HEK293 (cell line): ENCODE measurements at regions not wholly inside any gene's neighbourhood (a gene's known extent, or its start where the extent isn't known, plus 50 kb on each side); places are given as distances from the start of the nearest gene placed in this dataset.

Experiments
- CTCF ChIA-PET: fragments of 350-600 bp; formaldehyde crosslinking; extraction: SDS; loops from one replicate; lab custom pipeline; 2021; ENCODE audit warnings: antibody characterized with exemption; lab: Yijun Ruan, JAX
- POLR2A ChIA-PET: fragments of 300-600 bp; formaldehyde crosslinking; extraction: SDS; loops from one replicate; lab custom pipeline; 2020; ENCODE audit warnings: antibody characterized with exemption, inconsistent platforms; lab: Yijun Ruan, JAX
- H3K27ac ChIP-seq: fragments of 200-500 bp; sonication (Bioruptor generic); 2 replicates; pipeline ENCODE4 v1.5.1; 2014; ENCODE audit warnings: low read depth, low read length, control low read depth, inconsistent platforms; ENCODE audit errors: extremely low read depth
- H3K36me3 ChIP-seq, 2 experiments: fragments of 200-500 bp in 1 of 2; sonication (Bioruptor generic) in 1 of 2; 1 replicate in 1 of 2; 2 replicates in 1 of 2; pipeline ENCODE4 v1.5.1; 2014 to 2017; ENCODE audit warnings: inconsistent platforms in 2 of 2, low read length in 2 of 2; ENCODE audit not compliant: control insufficient read depth in 2 of 2, insufficient read depth in 1 of 2
- H3K4me1 ChIP-seq: fragments of 200-500 bp; sonication (Bioruptor generic); 2 replicates; pipeline ENCODE4 v1.5.1; 2014; ENCODE audit warnings: mild to moderate bottlenecking, low read length, inconsistent platforms; ENCODE audit not compliant: control insufficient read depth, insufficient read depth
- H3K4me3 ChIP-seq: 2 replicates; pipeline ENCODE4 v1.5.1; 2011; ENCODE audit warnings: low read depth, mild to moderate bottlenecking, control low read depth, low read length, moderate library complexity
- H3K9me3 ChIP-seq: fragments of 200-500 bp; sonication (Bioruptor generic); 2 replicates; pipeline ENCODE4 v1.5.1; 2014; ENCODE audit warnings: low read depth, low read length, inconsistent platforms; ENCODE audit not compliant: control insufficient read depth, insufficient read depth
- GLIS1 ChIP-seq: fragments of 450-650 bp; formaldehyde crosslinking; IDR thresholded peaks from 2 replicates; pipeline ENCODE4 v1.5.1; 2016; ENCODE audit warnings: missing biosample characterization, missing genetic modification characterization
- KLF1 ChIP-seq: fragments of 450-650 bp; formaldehyde crosslinking; IDR thresholded peaks from 2 replicates; pipeline ENCODE4 v1.5.1; 2016; ENCODE audit warnings: missing biosample characterization, missing genetic modification characterization
- KLF16 ChIP-seq: fragments of 450-650 bp; formaldehyde crosslinking; IDR thresholded peaks from 2 replicates; pipeline ENCODE4 v1.5.1; 2017; ENCODE audit warnings: missing biosample characterization, missing genetic modification characterization
- RBAK ChIP-seq: fragments of 450-650 bp; formaldehyde crosslinking; IDR thresholded peaks from 2 replicates; pipeline ENCODE4 v1.5.1; 2016; ENCODE audit warnings: missing biosample characterization, missing genetic modification characterization
- TCF7L2 ChIP-seq: IDR thresholded peaks from 2 replicates; pipeline ENCODE4 v1.6.1; 2011; ENCODE audit warnings: low read depth, mild to moderate bottlenecking, inconsistent platforms, low read length, moderate library complexity, borderline replicate concordance
- ZFP3 ChIP-seq: fragments of 450-650 bp; formaldehyde crosslinking; IDR thresholded peaks from 2 replicates; pipeline ENCODE4 v1.5.1; 2016; ENCODE audit warnings: low read depth, missing biosample characterization, missing genetic modification characterization
- ZNF184 ChIP-seq: fragments of 450-650 bp; IDR thresholded peaks from 2 replicates; pipeline ENCODE4 v1.5.1; 2018; ENCODE audit warnings: missing biosample characterization, mild to moderate bottlenecking, missing genetic modification characterization
- ZNF19 ChIP-seq: fragments of 450-650 bp; formaldehyde crosslinking; IDR thresholded peaks from 2 replicates; pipeline ENCODE4; 2016; ENCODE audit warnings: missing biosample characterization, missing genetic modification characterization, low read depth
- ZNF324 ChIP-seq: fragments of 450-650 bp; formaldehyde crosslinking; IDR thresholded peaks from 2 replicates; pipeline ENCODE4 v1.5.1; 2016; ENCODE audit warnings: missing biosample characterization, missing genetic modification characterization
- ZNF335 ChIP-seq: fragments of 450-650 bp; formaldehyde crosslinking; conservative IDR thresholded peaks from 2 replicates; pipeline ENCODE4 v1.5.1; 2016; ENCODE audit warnings: missing biosample characterization, missing genetic modification characterization
- ZNF394 ChIP-seq: fragments of 450-650 bp; formaldehyde crosslinking; IDR thresholded peaks from 2 replicates; pipeline ENCODE4 v1.5.1; 2016; ENCODE audit warnings: missing biosample characterization, missing genetic modification characterization, mild to moderate bottlenecking, moderate library complexity, borderline replicate concordance
- ZNF626 ChIP-seq: fragments of 450-650 bp; sonication (Bioruptor Pico); formaldehyde crosslinking; IDR thresholded peaks from 2 replicates; pipeline ENCODE4 v1.5.1; 2018; ENCODE audit warnings: missing biosample characterization, missing genetic modification characterization, inconsistent platforms
- ZNF677 ChIP-seq: fragments of 450-650 bp; IDR thresholded peaks from 2 replicates; pipeline ENCODE4 v1.5.0; 2018; ENCODE audit warnings: missing biosample characterization, mild to moderate bottlenecking, missing genetic modification characterization, moderate library complexity
- ZNF791 ChIP-seq: fragments of 450-650 bp; formaldehyde crosslinking; IDR thresholded peaks from 2 replicates; pipeline ENCODE4 v1.5.1; 2016; ENCODE audit warnings: missing biosample characterization, missing genetic modification characterization
- TF ChIP-seq, protein P1 (sequence below): fragments of 450-650 bp; formaldehyde crosslinking; conservative IDR thresholded peaks from 2 replicates; pipeline ENCODE4 v1.5.1; 2016; ENCODE audit warnings: low read depth, missing biosample characterization, missing genetic modification characterization
- TF ChIP-seq, protein P2 (sequence below): fragments of 450-650 bp; formaldehyde crosslinking; IDR thresholded peaks from 2 replicates; pipeline ENCODE4 v1.5.1; 2016; ENCODE audit warnings: missing biosample characterization, missing genetic modification characterization
- TF ChIP-seq, protein P3 (sequence below): fragments of 450-650 bp; formaldehyde crosslinking; IDR thresholded peaks from 2 replicates; pipeline ENCODE4 v1.5.1; 2016; ENCODE audit warnings: missing biosample characterization, missing genetic modification characterization
- TF ChIP-seq, protein P4 (sequence below): fragments of 450-650 bp; IDR thresholded peaks from 2 replicates; pipeline ENCODE4 v1.5.1; 2018; ENCODE audit warnings: missing biosample characterization, missing genetic modification characterization
- TF ChIP-seq, protein P5 (sequence below): fragments of 450-650 bp; formaldehyde crosslinking; IDR thresholded peaks from 2 replicates; pipeline ENCODE4 v1.5.1; 2016; ENCODE audit warnings: missing biosample characterization, missing genetic modification characterization

DNA sequence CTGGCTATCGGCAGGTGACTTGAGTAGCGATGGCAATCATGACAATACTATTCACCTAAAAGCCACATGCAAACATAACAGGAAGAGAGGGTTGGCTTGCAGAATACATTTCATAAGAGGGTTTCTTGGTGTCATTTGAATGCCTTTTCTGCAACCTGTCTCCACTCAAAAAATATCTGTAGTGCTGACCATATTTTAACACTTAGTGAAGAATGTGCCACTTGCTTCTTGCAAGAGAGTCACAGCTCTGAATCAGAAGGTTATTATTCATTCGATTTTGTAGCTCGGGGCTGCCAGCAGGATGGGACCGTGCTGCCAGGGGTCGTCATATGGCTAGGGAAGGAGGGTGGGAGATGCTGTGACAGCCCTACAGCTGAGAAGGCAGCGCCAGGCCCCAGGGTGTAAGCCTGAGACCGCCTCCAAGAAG is 152.0 kb upstream of the PITRM1 start (continued):
- TF ChIP-seq, protein P1, sequence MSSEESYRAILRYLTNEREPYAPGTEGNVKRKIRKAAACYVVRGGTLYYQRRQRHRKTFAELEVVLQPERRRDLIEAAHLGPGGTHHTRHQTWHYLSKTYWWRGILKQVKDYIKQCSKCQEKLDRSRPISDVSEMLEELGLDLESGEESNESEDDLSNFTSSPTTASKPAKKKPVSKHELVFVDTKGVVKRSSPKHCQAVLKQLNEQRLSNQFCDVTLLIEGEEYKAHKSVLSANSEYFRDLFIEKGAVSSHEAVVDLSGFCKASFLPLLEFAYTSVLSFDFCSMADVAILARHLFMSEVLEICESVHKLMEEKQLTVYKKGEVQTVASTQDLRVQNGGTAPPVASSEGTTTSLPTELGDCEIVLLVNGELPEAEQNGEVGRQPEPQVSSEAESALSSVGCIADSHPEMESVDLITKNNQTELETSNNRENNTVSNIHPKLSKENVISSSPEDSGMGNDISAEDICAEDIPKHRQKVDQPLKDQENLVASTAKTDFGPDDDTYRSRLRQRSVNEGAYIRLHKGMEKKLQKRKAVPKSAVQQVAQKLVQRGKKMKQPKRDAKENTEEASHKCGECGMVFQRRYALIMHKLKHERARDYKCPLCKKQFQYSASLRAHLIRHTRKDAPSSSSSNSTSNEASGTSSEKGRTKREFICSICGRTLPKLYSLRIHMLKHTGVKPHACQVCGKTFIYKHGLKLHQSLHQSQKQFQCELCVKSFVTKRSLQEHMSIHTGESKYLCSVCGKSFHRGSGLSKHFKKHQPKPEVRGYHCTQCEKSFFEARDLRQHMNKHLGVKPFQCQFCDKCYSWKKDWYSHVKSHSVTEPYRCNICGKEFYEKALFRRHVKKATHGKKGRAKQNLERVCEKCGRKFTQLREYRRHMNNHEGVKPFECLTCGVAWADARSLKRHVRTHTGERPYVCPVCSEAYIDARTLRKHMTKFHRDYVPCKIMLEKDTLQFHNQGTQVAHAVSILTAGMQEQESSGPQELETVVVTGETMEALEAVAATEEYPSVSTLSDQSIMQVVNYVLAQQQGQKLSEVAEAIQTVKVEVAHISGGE (tag by site-specific recombination), result no peak
- TF ChIP-seq ZNF791 (tag by site-specific recombination) (no peak), ZNF184 (no peak)

DNA sequence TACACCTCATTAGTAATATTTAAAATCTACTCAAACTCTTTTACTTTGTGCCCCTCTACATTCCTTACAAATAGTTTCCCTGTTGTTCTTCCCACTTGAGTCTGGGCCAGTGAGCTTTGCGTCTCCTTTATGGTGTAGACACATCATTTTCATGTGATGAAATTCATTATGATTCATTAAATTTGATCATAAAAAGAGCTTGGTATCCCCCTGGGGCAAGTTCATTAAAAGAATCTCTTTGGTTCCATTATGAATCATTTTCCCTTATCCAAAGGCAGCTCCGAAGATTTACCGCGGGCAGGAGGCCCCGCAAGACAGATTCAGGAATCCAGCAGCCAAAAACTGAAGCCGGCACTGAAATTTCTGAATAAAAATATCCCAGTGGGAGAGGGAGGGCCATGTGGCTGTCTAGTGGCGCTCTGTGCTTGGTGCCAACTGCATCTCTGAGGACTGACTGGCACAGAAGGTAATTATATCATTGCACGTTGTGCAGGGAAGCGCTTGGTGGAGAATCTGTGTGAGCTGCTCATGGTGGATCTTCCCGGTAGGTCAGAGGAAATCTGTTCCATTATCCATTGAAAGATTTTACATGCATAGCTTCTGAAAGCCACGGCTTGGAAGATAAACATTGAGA is 151.4 kb upstream of the PITRM1 start:
- H3K36me3 ChIP-seq, result no peaks in the 10 kb centered on the region
- ChIA-PET POLR2A (interaction anchor here (0.6 kb wide), 1 partner anchor 26 kb away, joined by 3 read pairs; no protein-coding TSS in a partner anchor), CTCF (interaction anchor here (0.7 to 0.9 kb wide), 2 partner anchors 9 to 796 kb away, joined by 3 to 5 read pairs; no protein-coding TSS in a partner anchor)
- H3K9me3 ChIP-seq, result no peaks in the 10 kb centered on the region
- H3K4me1 ChIP-seq, result no peaks in the 10 kb centered on the region
- no peak for TF ChIP-seq ZNF677 (tag by site-specific recombination)
- TF ChIP-seq, protein P2, sequence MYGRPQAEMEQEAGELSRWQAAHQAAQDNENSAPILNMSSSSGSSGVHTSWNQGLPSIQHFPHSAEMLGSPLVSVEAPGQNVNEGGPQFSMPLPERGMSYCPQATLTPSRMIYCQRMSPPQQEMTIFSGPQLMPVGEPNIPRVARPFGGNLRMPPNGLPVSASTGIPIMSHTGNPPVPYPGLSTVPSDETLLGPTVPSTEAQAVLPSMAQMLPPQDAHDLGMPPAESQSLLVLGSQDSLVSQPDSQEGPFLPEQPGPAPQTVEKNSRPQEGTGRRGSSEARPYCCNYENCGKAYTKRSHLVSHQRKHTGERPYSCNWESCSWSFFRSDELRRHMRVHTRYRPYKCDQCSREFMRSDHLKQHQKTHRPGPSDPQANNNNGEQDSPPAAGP (tag by site-specific recombination), result no peak
- no peak for TF ChIP-seq ZFP3 (tag by site-specific recombination)
- no peak for TF ChIP-seq ZNF335
- H3K4me3 ChIP-seq, result no peak overlapping the region
- H3K27ac ChIP-seq, result no peak overlapping the region

DNA sequence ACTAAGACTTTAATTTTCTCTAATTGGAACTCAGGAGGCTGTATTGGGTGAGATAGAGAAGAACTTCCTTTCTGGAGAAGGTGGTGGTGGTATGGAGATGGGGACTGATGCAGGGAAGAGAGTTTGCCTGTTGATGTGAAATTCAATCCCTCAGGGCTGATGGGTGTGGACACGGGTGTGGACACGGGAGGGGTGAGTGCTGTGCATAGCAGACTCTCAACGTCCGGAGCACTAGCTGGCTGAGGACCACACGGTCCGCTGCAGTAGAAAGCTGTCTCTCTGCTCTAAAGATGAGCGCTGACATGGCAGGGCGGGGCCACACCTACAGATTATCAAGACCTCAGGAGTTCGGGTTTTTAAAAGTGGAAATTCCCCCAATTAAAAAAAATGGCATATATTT is 148.5 kb upstream of the PITRM1 start:
- peak; percentile 90 for TF ChIP-seq KLF1 (tag by site-specific recombination)
- no peak for TF ChIP-seq GLIS1 (tag by site-specific recombination)
- ChIA-PET CTCF (no interaction called here), POLR2A (no interaction called here)
- H3K36me3 ChIP-seq, result no peaks in the 10 kb centered on the region
- no peak overlapping the region for H3K4me3 ChIP-seq
- H3K27ac ChIP-seq, result no peak overlapping the region
- no peaks in the 10 kb centered on the region for H3K4me1 ChIP-seq
- no peaks in the 10 kb centered on the region for H3K9me3 ChIP-seq

DNA sequence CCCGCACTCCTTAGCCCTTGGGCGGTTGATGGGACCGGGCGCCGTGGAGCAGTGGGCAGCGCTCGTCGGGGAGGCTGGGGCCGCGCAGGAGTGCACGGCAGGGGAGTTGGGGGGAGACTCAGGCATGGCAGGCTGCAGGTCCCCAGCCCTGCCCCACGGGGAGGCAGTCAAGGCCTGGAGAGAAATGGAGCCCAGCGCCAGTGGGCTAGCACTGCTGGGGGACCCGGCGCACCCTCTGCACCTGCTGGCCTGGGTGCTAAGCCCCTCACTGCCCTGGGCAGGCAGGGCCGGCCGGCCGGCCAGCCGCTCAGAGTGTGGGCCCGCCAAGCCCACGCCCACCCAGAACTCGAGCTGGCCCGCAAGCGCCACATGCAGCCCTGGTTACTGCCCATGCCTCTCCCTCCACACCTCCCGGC is 147.2 kb upstream of the PITRM1 start:
- no peak overlapping the region for H3K4me3 ChIP-seq
- ChIA-PET CTCF (no interaction called here), POLR2A (interaction anchor here (0.6 kb wide), 1 partner anchor 195 kb away, joined by 3 read pairs; no protein-coding TSS in a partner anchor)
- H3K4me1 ChIP-seq, result no peaks in the 10 kb centered on the region
- H3K27ac ChIP-seq, result no peak overlapping the region
- no peaks in the 10 kb centered on the region for H3K9me3 ChIP-seq
- H3K36me3 ChIP-seq, result no peaks in the 10 kb centered on the region
- TF ChIP-seq, protein P3, sequence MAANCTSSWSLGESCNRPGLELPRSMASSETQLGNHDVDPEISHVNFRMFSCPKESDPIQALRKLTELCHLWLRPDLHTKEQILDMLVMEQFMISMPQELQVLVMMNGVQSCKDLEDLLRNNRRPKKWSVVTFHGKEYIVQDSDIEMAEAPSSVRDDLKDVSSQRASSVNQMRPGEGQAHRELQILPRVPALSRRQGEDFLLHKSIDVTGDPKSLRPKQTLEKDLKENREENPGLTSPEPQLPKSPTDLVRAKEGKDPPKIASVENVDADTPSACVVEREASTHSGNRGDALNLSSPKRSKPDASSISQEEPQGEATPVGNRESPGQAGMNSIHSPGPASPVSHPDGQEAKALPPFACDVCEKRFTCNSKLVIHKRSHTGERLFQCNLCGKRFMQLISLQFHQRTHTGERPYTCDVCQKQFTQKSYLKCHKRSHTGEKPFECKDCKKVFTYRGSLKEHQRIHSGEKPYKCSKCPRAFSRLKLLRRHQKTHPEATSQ (tag by site-specific recombination), result no peak
- TF ChIP-seq ZNF394 (tag by site-specific recombination), result no peak
- no peak for TF ChIP-seq ZNF626 (tag by site-specific recombination)
- TF ChIP-seq TCF7L2, result no peak
- no peak for TF ChIP-seq ZNF324
- TF ChIP-seq RBAK (tag by site-specific recombination), result no peak
- TF ChIP-seq, protein P4, sequence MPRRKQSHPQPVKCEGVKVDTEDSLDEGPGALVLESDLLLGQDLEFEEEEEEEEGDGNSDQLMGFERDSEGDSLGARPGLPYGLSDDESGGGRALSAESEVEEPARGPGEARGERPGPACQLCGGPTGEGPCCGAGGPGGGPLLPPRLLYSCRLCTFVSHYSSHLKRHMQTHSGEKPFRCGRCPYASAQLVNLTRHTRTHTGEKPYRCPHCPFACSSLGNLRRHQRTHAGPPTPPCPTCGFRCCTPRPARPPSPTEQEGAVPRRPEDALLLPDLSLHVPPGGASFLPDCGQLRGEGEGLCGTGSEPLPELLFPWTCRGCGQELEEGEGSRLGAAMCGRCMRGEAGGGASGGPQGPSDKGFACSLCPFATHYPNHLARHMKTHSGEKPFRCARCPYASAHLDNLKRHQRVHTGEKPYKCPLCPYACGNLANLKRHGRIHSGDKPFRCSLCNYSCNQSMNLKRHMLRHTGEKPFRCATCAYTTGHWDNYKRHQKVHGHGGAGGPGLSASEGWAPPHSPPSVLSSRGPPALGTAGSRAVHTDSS, result no peak
- TF ChIP-seq KLF16 (tag by site-specific recombination), result no peak
- no peak for TF ChIP-seq ZNF19 (tag by site-specific recombination)
- TF ChIP-seq, protein P5, sequence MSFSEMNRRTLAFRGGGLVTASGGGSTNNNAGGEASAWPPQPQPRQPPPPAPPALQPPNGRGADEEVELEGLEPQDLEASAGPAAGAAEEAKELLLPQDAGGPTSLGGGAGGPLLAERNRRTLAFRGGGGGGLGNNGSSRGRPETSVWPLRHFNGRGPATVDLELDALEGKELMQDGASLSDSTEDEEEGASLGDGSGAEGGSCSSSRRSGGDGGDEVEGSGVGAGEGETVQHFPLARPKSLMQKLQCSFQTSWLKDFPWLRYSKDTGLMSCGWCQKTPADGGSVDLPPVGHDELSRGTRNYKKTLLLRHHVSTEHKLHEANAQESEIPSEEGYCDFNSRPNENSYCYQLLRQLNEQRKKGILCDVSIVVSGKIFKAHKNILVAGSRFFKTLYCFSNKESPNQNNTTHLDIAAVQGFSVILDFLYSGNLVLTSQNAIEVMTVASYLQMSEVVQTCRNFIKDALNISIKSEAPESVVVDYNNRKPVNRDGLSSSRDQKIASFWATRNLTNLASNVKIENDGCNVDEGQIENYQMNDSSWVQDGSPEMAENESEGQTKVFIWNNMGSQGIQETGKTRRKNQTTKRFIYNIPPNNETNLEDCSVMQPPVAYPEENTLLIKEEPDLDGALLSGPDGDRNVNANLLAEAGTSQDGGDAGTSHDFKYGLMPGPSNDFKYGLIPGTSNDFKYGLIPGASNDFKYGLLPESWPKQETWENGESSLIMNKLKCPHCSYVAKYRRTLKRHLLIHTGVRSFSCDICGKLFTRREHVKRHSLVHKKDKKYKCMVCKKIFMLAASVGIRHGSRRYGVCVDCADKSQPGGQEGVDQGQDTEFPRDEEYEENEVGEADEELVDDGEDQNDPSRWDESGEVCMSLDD, result no peak
